Breast epithelium (tissue), 3 donors: ENCODE measurements at regions not wholly inside any gene's neighbourhood (a gene's known extent, or its start where the extent isn't known, plus 50 kb on each side); places are given as distances from the start of the nearest gene placed in this dataset.

ENCODE experiments used
- CTCF ChIP-seq, 3 donors: fragments of 450-650 bp; IDR thresholded peaks; one replicate each; pipeline ENCODE4 v1.5.1; 2016 to 2017; ENCODE audit warnings: antibody characterized with exemption in 3 of 3, mild to moderate bottlenecking in 3 of 3, moderate library complexity in 3 of 3
- POLR2A ChIP-seq: fragments of 450-650 bp; IDR thresholded peaks from one replicate; pipeline ENCODE4 v1.6.1; 2016; ENCODE audit warnings: antibody characterized with exemption, mild to moderate bottlenecking, moderate library complexity
- POLR2AphosphoS5 ChIP-seq, 3 donors: sonication (generic); formaldehyde crosslinking; IDR thresholded peaks; one replicate each; pipeline ENCODE4 v1.6.1; 2017; ENCODE audit warnings: antibody characterized with exemption in 3 of 3

GRCh38 chr10:22783807-22784206 lies 69.4 kb upstream of the PIP4K2A start:
- TF ChIP-seq POLR2AphosphoS5 (IDR thresholded peaks at IDR 0.05), result no peak
- no peak for TF ChIP-seq CTCF (IDR thresholded peaks at IDR 0.05)
- no peak for TF ChIP-seq POLR2A
